ENCODE measurements at regions not wholly inside any gene's neighbourhood (a gene's known extent, or its start where the extent isn't known, plus 50 kb on each side); places are given as distances from the start of the nearest gene placed in this dataset.

DNA sequence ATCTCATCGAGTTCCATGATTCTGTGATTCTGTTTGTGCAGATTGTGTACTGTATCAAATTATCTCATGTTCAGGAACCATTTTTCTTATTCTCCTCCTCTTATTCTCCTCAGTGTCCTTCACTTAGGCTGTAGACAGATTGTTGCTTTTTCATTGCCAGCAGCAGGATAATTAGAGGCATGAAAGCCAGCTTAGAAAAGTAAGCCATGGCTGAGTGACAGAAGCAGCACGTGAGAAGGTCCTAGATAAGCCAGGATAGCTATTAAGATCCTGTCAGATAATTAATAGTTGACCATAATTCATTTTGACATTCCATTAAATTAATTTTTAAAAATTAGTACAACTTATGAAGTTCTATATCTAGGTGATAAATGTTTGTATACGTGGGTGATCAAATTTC is 60.8 kb upstream of the PRKACB start:
- no peaks in the 10 kb centered on the region for H3K9me3 ChIP-seq (replicated peaks; ENCODE audit: control insufficient read depth, insufficient read depth, low read depth, low read length)
- no peak for ATAC-seq
- ChIA-PET POLR2A (no interaction called here), CTCF (ENCODE audit: low intra/inter-chr PET ratio) (no interaction called here)
- no peak overlapping the region for H3K4me2 ChIP-seq (ENCODE audit: insufficient read depth, low read length)
- no peak overlapping the region for H3K4me3 ChIP-seq
- no peak for FAIRE-seq
- in situ Hi-C loops (cut with MboI): no loop called here
- H3K9ac ChIP-seq (ENCODE audit: insufficient read depth in 1 of 2, low read depth in 2 of 2, low read length in 2 of 2): no peak overlapping the region
- no peak overlapping the region for H2AFZ ChIP-seq (ENCODE audit: low read depth, low read length)
- intact Hi-C loops (cut with micrococcal nuclease): no loop called here
- WGBS (ENCODE audit: insufficient coverage, low coverage, missing lambda C conversion rate): 37% methylated on average over 3 of the region's 3 CpGs
- no peaks in the 10 kb centered on the region for H4K20me1 ChIP-seq (replicated peaks; ENCODE audit: control insufficient read depth, insufficient read depth, low read length)
- peaks cover 10% of the 10 kb centered on the region; the same call in 2 of the 3 replicates for H3K79me2 ChIP-seq (ENCODE audit: control insufficient read depth, insufficient read depth, low read length)
- no peaks in the 10 kb centered on the region for H3K27me3 ChIP-seq (ENCODE audit: control insufficient read depth in 2 of 2, insufficient read depth in 2 of 2, low read length in 2 of 2)
- no peak for DNase-seq (ENCODE audit: extremely low read depth in 1 of 4, low spot score in 3 of 4)
- H3K27ac ChIP-seq (ENCODE audit: extremely low read depth, low read depth, low read length): no peak overlapping the region
- BruUV-seq (replicated peaks): no TSS peak
- no peak for TF ChIP-seq TCF7 (IDR thresholded peaks at IDR 0.05; ENCODE audit: borderline replicate concordance)
- TF ChIP-seq, protein P1, sequence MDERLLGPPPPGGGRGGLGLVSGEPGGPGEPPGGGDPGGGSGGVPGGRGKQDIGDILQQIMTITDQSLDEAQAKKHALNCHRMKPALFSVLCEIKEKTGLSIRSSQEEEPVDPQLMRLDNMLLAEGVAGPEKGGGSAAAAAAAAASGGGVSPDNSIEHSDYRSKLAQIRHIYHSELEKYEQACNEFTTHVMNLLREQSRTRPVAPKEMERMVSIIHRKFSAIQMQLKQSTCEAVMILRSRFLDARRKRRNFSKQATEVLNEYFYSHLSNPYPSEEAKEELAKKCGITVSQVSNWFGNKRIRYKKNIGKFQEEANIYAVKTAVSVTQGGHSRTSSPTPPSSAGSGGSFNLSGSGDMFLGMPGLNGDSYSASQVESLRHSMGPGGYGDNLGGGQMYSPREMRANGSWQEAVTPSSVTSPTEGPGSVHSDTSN (CRISPR knock-in tag; IDR thresholded peaks at IDR 0.05; ENCODE audit: low read depth): no peak
- TF ChIP-seq, protein P1 (tag; conservative IDR thresholded peaks at IDR 0.05; ENCODE audit: low read depth): peak; percentile 60
- H3K36me3 ChIP-seq (ENCODE audit: control insufficient read depth, insufficient read depth, low read length): no peaks in the 10 kb centered on the region
- peaks cover 2 to 8% of the 10 kb centered on the region in 2 experiments; a peak in 2 of 5 replicates for H3K4me1 ChIP-seq (replicated peaks in 1 of 2; ENCODE audit: control insufficient read depth in 2 of 2, insufficient read depth in 2 of 2, low read length in 2 of 2)
- no peaks in the 10 kb centered on the region for H3K9me1 ChIP-seq (ENCODE audit: control insufficient read depth, insufficient read depth, low read length)

DNA sequence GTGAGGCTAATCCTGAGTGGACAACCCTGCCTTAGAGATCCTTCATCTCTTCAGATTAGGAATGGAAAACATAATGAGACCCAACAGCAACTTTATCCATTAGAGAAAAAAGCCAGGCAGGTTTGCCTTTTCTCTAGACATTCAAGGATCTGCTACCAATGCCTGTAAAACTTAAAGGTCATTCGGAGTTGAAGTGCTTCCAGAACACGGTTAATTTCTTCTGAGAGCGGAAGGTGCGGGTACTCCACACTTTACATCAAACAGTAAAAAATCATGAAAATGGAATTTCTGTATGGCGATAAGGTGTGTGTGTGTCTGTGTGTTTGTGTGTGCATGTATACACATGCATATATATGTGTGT is 65.2 kb upstream of the PRKACB start:
- TF ChIP-seq NR2C2 (CRISPR knock-in tag; IDR thresholded peaks at IDR 0.05): no peak
- TF ChIP-seq NR2C2 (tag; IDR thresholded peaks at IDR 0.05): 0 out of 2 replicates have a peak, but pooled peaks have one; percentile 26
- no peak for TF ChIP-seq STAT5B (CRISPR knock-in tag; IDR thresholded peaks at IDR 0.05)
- Histone ChIP-seq H3K4me1 (replicated peaks in 1 of 2; ENCODE audit: control insufficient read depth in 2 of 2, insufficient read depth in 2 of 2, low read length in 2 of 2) (peaks cover under 1 to 10% of the 10 kb centered on the region in 2 experiments; a peak in 2 of 5 replicates), H3K4me3 (peak overlapping the region; percentile 83), H3K9me3 (replicated peaks; ENCODE audit: control insufficient read depth, insufficient read depth, low read depth, low read length) (no peaks in the 10 kb centered on the region), H3K27me3 (ENCODE audit: control insufficient read depth in 2 of 2, insufficient read depth in 2 of 2, low read length in 2 of 2) (no peaks in the 10 kb centered on the region), H3K36me3 (ENCODE audit: control insufficient read depth, insufficient read depth, low read length) (no peaks in the 10 kb centered on the region), H3K9me1 (ENCODE audit: control insufficient read depth, insufficient read depth, low read length) (no peaks in the 10 kb centered on the region), H2AFZ (ENCODE audit: low read depth, low read length) (peak overlapping the region; percentile 90), H3K79me2 (ENCODE audit: control insufficient read depth, insufficient read depth, low read length) (peaks cover 29% of the 10 kb centered on the region), H4K20me1 (replicated peaks; ENCODE audit: control insufficient read depth, insufficient read depth, low read length) (no peaks in the 10 kb centered on the region), H3K27ac (ENCODE audit: extremely low read depth, low read depth, low read length) (no peak overlapping the region; the same call in 2 of the 3 replicates), H3K4me2 (ENCODE audit: insufficient read depth, low read length) (peak overlapping the region; percentile 89), H3K9ac (ENCODE audit: insufficient read depth in 1 of 2, low read depth in 2 of 2, low read length in 2 of 2) (peak overlapping the region; percentile 87 to 94; a peak in 3 of 4 replicates)
- intact Hi-C loops (cut with micrococcal nuclease): loop anchor here (5.0 kb wide), 2 partner anchors 43 to 172 kb away; no protein-coding TSS in a partner anchor
- ChIA-PET CTCF (ENCODE audit: low intra/inter-chr PET ratio) (no interaction called here), POLR2A (no interaction called here)
- peak; percentile 85 for FAIRE-seq
- WGBS (ENCODE audit: insufficient coverage, low coverage, missing lambda C conversion rate): 16% methylated on average over 5 of the region's 5 CpGs
- in situ Hi-C loops (cut with MboI): no loop called here
- DNase-seq (ENCODE audit: extremely low read depth in 1 of 4, low spot score in 3 of 4): no peak
- no TSS peak for BruUV-seq (replicated peaks)
- no peak for ATAC-seq

All from K562 (cell line).